Liver (tissue), 8 donors: ENCODE measurements at regions not wholly inside any gene's neighbourhood (a gene's known extent, or its start where the extent isn't known, plus 50 kb on each side); places are given as distances from the start of the nearest gene placed in this dataset.

Source experiments
- DNase-seq: peaks from one replicate; pipeline ENCODE4 v3.0.0-alpha.2; 2017; ENCODE audit warnings: low spot score
- H3K27ac ChIP-seq, 2 donors: one replicate each; pipeline ENCODE4 v1.7.0; 2013; ENCODE audit warnings: inconsistent platforms in 2 of 2, low read length in 2 of 2, control low read depth in 1 of 2, low read depth in 1 of 2, mild to moderate bottlenecking in 1 of 2
- H3K27me3 ChIP-seq, 4 donors: one replicate each; pipeline versions ENCODE4 v1.6.1 to v1.7.0; 2013; ENCODE audit warnings: low read length in 3 of 4, inconsistent platforms in 1 of 4, mild to moderate bottlenecking in 1 of 4, moderate library complexity in 1 of 4; ENCODE audit not compliant: control insufficient read depth in 4 of 4, insufficient read depth in 4 of 4
- H3K36me3 ChIP-seq, 4 donors: one replicate each; pipeline versions ENCODE4 v1.6.1 to v1.7.0; 2013; ENCODE audit warnings: low read length in 3 of 4, mild to moderate bottlenecking in 3 of 4, low read depth in 1 of 4, moderate library complexity in 1 of 4; ENCODE audit not compliant: control insufficient read depth in 4 of 4, insufficient read depth in 3 of 4
- H3K4me1 ChIP-seq, 4 donors: one replicate each; pipeline versions ENCODE4 v1.6.1 to v1.7.0; 2013; ENCODE audit warnings: low read length in 3 of 4, mild to moderate bottlenecking in 3 of 4, moderate library complexity in 1 of 4; ENCODE audit not compliant: control insufficient read depth in 4 of 4, insufficient read depth in 4 of 4
- H3K4me3 ChIP-seq, 3 donors: one replicate each; pipeline versions ENCODE4 v1.6.1 to v1.7.0; 2013; ENCODE audit warnings: low read length in 3 of 3, control low read depth in 1 of 3, low read depth in 1 of 3, mild to moderate bottlenecking in 1 of 3
- H3K9ac ChIP-seq, 2 donors: one replicate each; pipeline ENCODE4 v1.7.0; 2013; ENCODE audit warnings: low read length in 2 of 2, mild to moderate bottlenecking in 2 of 2, moderate library complexity in 2 of 2, control low read depth in 1 of 2, low read depth in 1 of 2
- H3K9me3 ChIP-seq, 4 donors: one replicate each; pipeline versions ENCODE4 v1.6.1 to v1.7.0; 2013; ENCODE audit warnings: low read length in 3 of 4; ENCODE audit not compliant: control insufficient read depth in 4 of 4
- ATF3 ChIP-seq: IDR thresholded peaks from 2 replicates; pipeline ENCODE4 v1.6.1; 2016; ENCODE audit warnings: antibody characterized with exemption
- CTCF ChIP-seq: fragments of 150-350 bp; IDR thresholded peaks from 2 replicates; pipeline ENCODE4 v1.5.1; 2017; ENCODE audit warnings: improper control_type of control experiment, low read depth, low read length; ENCODE audit not compliant: missing input control
- EGR1 ChIP-seq, 2 donors: IDR thresholded peaks; 2 replicates each; pipeline ENCODE4 v1.6.1; 2016 to 2018; ENCODE audit warnings: antibody characterized with exemption in 2 of 2, low read depth in 2 of 2
- FOXA1 ChIP-seq: IDR thresholded peaks from 2 replicates; pipeline ENCODE4 v1.6.1; 2016; ENCODE audit warnings: antibody characterized with exemption
- FOXA2 ChIP-seq: IDR thresholded peaks from 2 replicates; pipeline ENCODE4 v1.6.1; 2016; ENCODE audit warnings: antibody characterized with exemption
- GABPA ChIP-seq, 2 donors: IDR thresholded peaks in 1 of 2; conservative IDR thresholded peaks in 1 of 2; 2 replicates each; pipeline ENCODE4 v1.6.1; 2016; ENCODE audit warnings: antibody characterized with exemption in 2 of 2, mild to moderate bottlenecking in 1 of 2, moderate library complexity in 1 of 2
- HNF4A ChIP-seq, 2 donors: conservative IDR thresholded peaks; 2 replicates each; pipeline ENCODE4 v1.6.1; 2016; ENCODE audit warnings: antibody characterized with exemption in 2 of 2, mild to moderate bottlenecking in 2 of 2
- HNF4G ChIP-seq: IDR thresholded peaks from 2 replicates; pipeline ENCODE4 v1.6.1; 2016; ENCODE audit warnings: antibody characterized with exemption
- JUND ChIP-seq, 2 donors: IDR thresholded peaks; 2 replicates each; pipeline ENCODE4 v1.6.1; 2016; ENCODE audit warnings: antibody characterized with exemption in 2 of 2
- RAD21 ChIP-seq, 2 donors: IDR thresholded peaks; 2 replicates each; pipeline ENCODE4 v1.6.1; 2016; ENCODE audit warnings: antibody characterized with exemption in 2 of 2, mild to moderate bottlenecking in 2 of 2
- RXRA ChIP-seq, 2 donors: IDR thresholded peaks; 2 replicates each; pipeline ENCODE4 v1.6.1; 2017 to 2018; ENCODE audit warnings: antibody characterized with exemption in 2 of 2, mild to moderate bottlenecking in 1 of 2
- SP1 ChIP-seq: IDR thresholded peaks from 2 replicates; pipeline ENCODE4 v1.6.1; 2018; ENCODE audit warnings: antibody characterized with exemption, mild to moderate bottlenecking
- ZBTB33 ChIP-seq: IDR thresholded peaks from 2 replicates; pipeline ENCODE4 v1.6.1; 2016; ENCODE audit warnings: antibody characterized with exemption
- WGBS: extraction: QIAGEN DNeasy Blood & Tissue Kit; methylation state at CpG from one replicate; pipeline ENCODE4 v1.1.7; 2013; 5-methylcytosine and 5-hydroxymethylcytosine counted together
- TF ChIP-seq, protein P1 (sequence below): IDR thresholded peaks from 2 replicates; pipeline ENCODE4 v1.6.1; 2016; ENCODE audit warnings: antibody characterized with exemption, mild to moderate bottlenecking
- TF ChIP-seq, protein P2 (sequence below): IDR thresholded peaks from 2 replicates; pipeline ENCODE4 v1.6.1; 2016; ENCODE audit warnings: antibody characterized with exemption
- donor health status: healthy.
- donor health status: healthy.
- donor health status: healthy.
- donor health status: healthy.
- donor health status: healthy.

DNA sequence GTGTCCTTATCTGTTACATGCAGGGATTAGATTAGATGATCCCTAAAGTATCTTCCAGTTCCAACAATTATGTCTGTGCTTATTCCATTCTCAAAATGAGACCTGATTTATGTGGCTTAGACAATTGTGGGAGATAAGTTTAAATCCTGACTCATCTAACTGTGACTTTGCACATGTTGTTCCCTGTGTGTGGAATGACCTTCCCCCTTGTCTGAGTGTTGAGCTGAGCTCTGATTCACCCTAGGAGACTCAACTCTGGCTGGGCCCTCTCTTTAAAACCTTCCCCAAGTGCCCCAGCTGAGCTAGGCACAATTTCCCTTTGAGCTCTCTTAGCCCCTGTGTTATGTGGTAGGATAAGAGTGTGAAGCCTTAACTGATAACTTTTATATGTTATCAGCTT is 118.9 kb upstream of the ELL2 start:
- Histone ChIP-seq H3K27ac (no peak overlapping the region), H3K27me3 (no peaks in the 10 kb centered on the region), H3K9me3 (no peaks in the 10 kb centered on the region), H3K4me1 (peaks cover 0 to 2% (median 0%) of the 10 kb centered on the region in 4 donors), H3K36me3 (no peaks in the 10 kb centered on the region), H3K9ac (no peak overlapping the region), H3K4me3 (no peak overlapping the region)
- TF ChIP-seq EGR1 (IDR thresholded peaks at IDR 0.05; ENCODE audit: low read depth in 2 of 2) (no peak), GABPA (IDR thresholded peaks at IDR 0.05 in 1 of 2, conservative IDR thresholded peaks at IDR 0.05 in 1 of 2) (no peak), FOXA1 (no peak), CTCF (no peak), ATF3 (no peak)
- DNase-seq: no peak

GRCh38 chr5:96079962-96080361 is 118.3 kb upstream of the ELL2 start:
- no peaks in the 10 kb centered on the region for H3K4me1 ChIP-seq

DNA sequence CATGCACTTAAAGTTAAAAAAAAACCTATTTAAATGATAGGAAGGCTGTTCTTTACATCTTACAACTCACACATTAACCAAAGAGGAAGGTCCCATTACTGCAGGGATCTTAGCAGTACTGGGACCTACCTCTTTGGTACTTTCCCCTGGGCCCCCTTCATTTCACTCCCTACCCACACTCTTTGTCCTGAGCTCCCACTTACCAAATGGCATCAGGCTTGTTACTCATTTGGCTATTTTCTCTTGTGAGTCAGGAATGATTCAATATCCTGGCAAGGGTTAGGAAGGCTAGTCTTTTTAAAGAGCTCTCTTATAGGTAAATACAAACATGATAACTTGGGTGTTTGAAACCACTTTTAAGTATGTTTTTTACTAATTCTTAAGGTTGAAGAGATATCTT is 117.4 kb upstream of the ELL2 start:
- H3K4me1 ChIP-seq: no peaks in the 10 kb centered on the region
- no peak overlapping the region for H3K27ac ChIP-seq
- H3K4me3 ChIP-seq: no peak overlapping the region
- no peaks in the 10 kb centered on the region for H3K9me3 ChIP-seq
- no peaks in the 10 kb centered on the region for H3K36me3 ChIP-seq
- DNase-seq: no peak
- no peak overlapping the region for H3K9ac ChIP-seq
- no peaks in the 10 kb centered on the region for H3K27me3 ChIP-seq
- no peak for TF ChIP-seq CTCF
- no peak for TF ChIP-seq HNF4A (conservative IDR thresholded peaks at IDR 0.05)
- TF ChIP-seq JUND (IDR thresholded peaks at IDR 0.05): no peak
- TF ChIP-seq HNF4G: no peak
- no peak for TF ChIP-seq GABPA (IDR thresholded peaks at IDR 0.05 in 1 of 2, conservative IDR thresholded peaks at IDR 0.05 in 1 of 2)
- TF ChIP-seq, protein P1, sequence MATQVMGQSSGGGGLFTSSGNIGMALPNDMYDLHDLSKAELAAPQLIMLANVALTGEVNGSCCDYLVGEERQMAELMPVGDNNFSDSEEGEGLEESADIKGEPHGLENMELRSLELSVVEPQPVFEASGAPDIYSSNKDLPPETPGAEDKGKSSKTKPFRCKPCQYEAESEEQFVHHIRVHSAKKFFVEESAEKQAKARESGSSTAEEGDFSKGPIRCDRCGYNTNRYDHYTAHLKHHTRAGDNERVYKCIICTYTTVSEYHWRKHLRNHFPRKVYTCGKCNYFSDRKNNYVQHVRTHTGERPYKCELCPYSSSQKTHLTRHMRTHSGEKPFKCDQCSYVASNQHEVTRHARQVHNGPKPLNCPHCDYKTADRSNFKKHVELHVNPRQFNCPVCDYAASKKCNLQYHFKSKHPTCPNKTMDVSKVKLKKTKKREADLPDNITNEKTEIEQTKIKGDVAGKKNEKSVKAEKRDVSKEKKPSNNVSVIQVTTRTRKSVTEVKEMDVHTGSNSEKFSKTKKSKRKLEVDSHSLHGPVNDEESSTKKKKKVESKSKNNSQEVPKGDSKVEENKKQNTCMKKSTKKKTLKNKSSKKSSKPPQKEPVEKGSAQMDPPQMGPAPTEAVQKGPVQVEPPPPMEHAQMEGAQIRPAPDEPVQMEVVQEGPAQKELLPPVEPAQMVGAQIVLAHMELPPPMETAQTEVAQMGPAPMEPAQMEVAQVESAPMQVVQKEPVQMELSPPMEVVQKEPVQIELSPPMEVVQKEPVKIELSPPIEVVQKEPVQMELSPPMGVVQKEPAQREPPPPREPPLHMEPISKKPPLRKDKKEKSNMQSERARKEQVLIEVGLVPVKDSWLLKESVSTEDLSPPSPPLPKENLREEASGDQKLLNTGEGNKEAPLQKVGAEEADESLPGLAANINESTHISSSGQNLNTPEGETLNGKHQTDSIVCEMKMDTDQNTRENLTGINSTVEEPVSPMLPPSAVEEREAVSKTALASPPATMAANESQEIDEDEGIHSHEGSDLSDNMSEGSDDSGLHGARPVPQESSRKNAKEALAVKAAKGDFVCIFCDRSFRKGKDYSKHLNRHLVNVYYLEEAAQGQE: no peak
- TF ChIP-seq SP1: no peak
- TF ChIP-seq, protein P2, sequence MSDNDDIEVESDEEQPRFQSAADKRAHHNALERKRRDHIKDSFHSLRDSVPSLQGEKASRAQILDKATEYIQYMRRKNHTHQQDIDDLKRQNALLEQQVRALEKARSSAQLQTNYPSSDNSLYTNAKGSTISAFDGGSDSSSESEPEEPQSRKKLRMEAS: no peak
- TF ChIP-seq FOXA2: no peak
- no peak for TF ChIP-seq RXRA (IDR thresholded peaks at IDR 0.05)
- TF ChIP-seq RAD21 (IDR thresholded peaks at IDR 0.05): no peak
- no peak for TF ChIP-seq ATF3
- no peak for TF ChIP-seq EGR1 (IDR thresholded peaks at IDR 0.05; ENCODE audit: low read depth in 2 of 2)

More at GRCh38 chr5:96079962-96080361, 118.3 kb upstream of the ELL2 start:
- Histone ChIP-seq H3K9ac (no peak overlapping the region), H3K9me3 (no peaks in the 10 kb centered on the region), H3K4me3 (no peak overlapping the region), H3K27ac (no peak overlapping the region), H3K27me3 (no peaks in the 10 kb centered on the region), H3K36me3 (no peaks in the 10 kb centered on the region)
- 90% methylated on average over 2 of the region's 2 CpGs for WGBS
- DNase-seq: no peak
- TF ChIP-seq ZBTB33 (no peak), JUND (IDR thresholded peaks at IDR 0.05) (no peak), FOXA2 (no peak)
